Stomach (tissue), 8 donors: ENCODE measurements at regions not wholly inside any gene's neighbourhood (a gene's known extent, or its start where the extent isn't known, plus 50 kb on each side); places are given as distances from the start of the nearest gene placed in this dataset.

ENCODE experiments used
- DNase-seq, 2 donors: peaks; one replicate each; pipeline versions ENCODE4 v3.0.0 to v3.0.0-alpha.2; 2013 to 2019
- H3K27ac ChIP-seq, 5 donors: fragments of 200-600 bp in 4 of 5; sonication (generic) in 4 of 5; one replicate each; pipeline ENCODE4 v1.5.1; 2013 to 2019; ENCODE audit warnings: mild to moderate bottlenecking in 1 of 5, moderate library complexity in 1 of 5
- H3K27me3 ChIP-seq, 3 donors: fragments of 200-600 bp; sonication (generic); one replicate each; pipeline ENCODE4 v1.5.1; 2017 to 2019; ENCODE audit warnings: mixed run types in 1 of 3
- H3K36me3 ChIP-seq, 4 donors: fragments of 200-600 bp; sonication (generic); 1 replicate in 3 of 4; 2 replicates in 1 of 4; pipeline ENCODE4 v1.5.1; 2016 to 2019
- H3K4me1 ChIP-seq, 4 donors: fragments of 200-600 bp; sonication (generic); one replicate each; pipeline ENCODE4 v1.5.1; 2016 to 2019
- H3K4me3 ChIP-seq, 4 donors: fragments of 200-600 bp; sonication (generic) in 3 of 4; one replicate each; pipeline ENCODE4 v1.5.1; 2016 to 2019; ENCODE audit warnings: mild to moderate bottlenecking in 1 of 4
- H3K9me3 ChIP-seq, 4 donors: fragments of 200-600 bp; sonication (generic); one replicate each; pipeline ENCODE4 v1.5.1; 2016 to 2019
- EP300 ChIP-seq: sonication (generic); formaldehyde crosslinking; IDR thresholded peaks from one replicate; pipeline ENCODE4 v1.6.1; 2017; ENCODE audit warnings: antibody characterized with exemption
- POLR2A ChIP-seq, 4 donors: fragments of 450-650 bp; IDR thresholded peaks; one replicate each; pipeline ENCODE4 v1.6.1; 2016; ENCODE audit warnings: antibody characterized with exemption in 4 of 4, control low read depth in 2 of 4, mild to moderate bottlenecking in 1 of 4, moderate library complexity in 1 of 4
- POLR2AphosphoS5 ChIP-seq, 3 donors: sonication (generic); formaldehyde crosslinking; IDR thresholded peaks; one replicate each; pipeline ENCODE4 v1.6.1; 2016; ENCODE audit warnings: antibody characterized with exemption in 3 of 3
- WGBS, 5 donors: extraction: QIAGEN DNeasy Blood & Tissue Kit in 3 of 5; methylation state at CpG; one replicate each; pipeline versions ENCODE4 v1.1.5 to v1.1.7; 2013 to 2018; 5-methylcytosine and 5-hydroxymethylcytosine counted together
- intact Hi-C: fragments of 100-400 bp; cut with DNase I; formaldehyde crosslinking; loops from one replicate; pipeline ENCODE4 v1.15.1; 2023; ENCODE audit warnings: low total_unique reads
- TF ChIP-seq, protein P1 (sequence below), 7 experiments: fragments of 450-650 bp in 4 of 7; fragments of 200-600 bp in 3 of 7; sonication (generic) in 3 of 7; IDR thresholded peaks; one replicate each; pipeline ENCODE4 v1.5.1; 2016 to 2019; ENCODE audit warnings: antibody characterized with exemption in 7 of 7, control low read depth in 2 of 7, mild to moderate bottlenecking in 1 of 7
- donor health status: healthy with polysubstance abuse.
- donor health status: Bipolar disorder and iron deficiency.
- donor health status: healthy.

DNA sequence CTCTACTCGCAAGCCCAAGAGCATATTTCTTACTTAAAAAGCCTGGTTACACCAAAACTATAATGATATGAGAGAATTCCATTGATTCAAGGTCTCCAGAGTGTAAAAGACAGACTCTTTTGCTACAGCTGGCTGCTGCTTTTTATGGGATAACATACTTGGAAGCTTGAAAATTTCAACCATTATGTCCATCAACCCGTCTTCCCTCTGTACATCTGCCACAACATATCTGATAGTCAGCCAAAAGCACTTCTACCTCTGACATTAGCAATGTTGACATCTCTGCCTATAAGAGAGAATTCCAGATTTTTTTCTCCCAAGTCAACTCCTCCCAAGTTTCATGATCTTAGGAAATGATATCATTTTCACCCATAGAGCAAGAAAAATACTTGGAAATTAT is 54.4 kb upstream of the IQCM start:
- Histone ChIP-seq H3K27me3 (no peaks in the 10 kb centered on the region), H3K4me1 (no peaks in the 10 kb centered on the region), H3K27ac (no peak overlapping the region), H3K9me3 (no peaks in the 10 kb centered on the region), H3K4me3 (no peak overlapping the region), H3K36me3 (no peaks in the 10 kb centered on the region)
- intact Hi-C loops, result no loop called here
- TF ChIP-seq POLR2AphosphoS5 (IDR thresholded peaks at IDR 0.05) (no peak), EP300 (no peak), POLR2A (IDR thresholded peaks at IDR 0.05) (no peak)
- TF ChIP-seq, protein P1, sequence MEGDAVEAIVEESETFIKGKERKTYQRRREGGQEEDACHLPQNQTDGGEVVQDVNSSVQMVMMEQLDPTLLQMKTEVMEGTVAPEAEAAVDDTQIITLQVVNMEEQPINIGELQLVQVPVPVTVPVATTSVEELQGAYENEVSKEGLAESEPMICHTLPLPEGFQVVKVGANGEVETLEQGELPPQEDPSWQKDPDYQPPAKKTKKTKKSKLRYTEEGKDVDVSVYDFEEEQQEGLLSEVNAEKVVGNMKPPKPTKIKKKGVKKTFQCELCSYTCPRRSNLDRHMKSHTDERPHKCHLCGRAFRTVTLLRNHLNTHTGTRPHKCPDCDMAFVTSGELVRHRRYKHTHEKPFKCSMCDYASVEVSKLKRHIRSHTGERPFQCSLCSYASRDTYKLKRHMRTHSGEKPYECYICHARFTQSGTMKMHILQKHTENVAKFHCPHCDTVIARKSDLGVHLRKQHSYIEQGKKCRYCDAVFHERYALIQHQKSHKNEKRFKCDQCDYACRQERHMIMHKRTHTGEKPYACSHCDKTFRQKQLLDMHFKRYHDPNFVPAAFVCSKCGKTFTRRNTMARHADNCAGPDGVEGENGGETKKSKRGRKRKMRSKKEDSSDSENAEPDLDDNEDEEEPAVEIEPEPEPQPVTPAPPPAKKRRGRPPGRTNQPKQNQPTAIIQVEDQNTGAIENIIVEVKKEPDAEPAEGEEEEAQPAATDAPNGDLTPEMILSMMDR (IDR thresholded peaks at IDR 0.05), result no peak
- WGBS, 5 donors, result 62 to 88% (median 77%) methylated on average over 2 of the region's 2 CpGs
- no peak for DNase-seq

DNA sequence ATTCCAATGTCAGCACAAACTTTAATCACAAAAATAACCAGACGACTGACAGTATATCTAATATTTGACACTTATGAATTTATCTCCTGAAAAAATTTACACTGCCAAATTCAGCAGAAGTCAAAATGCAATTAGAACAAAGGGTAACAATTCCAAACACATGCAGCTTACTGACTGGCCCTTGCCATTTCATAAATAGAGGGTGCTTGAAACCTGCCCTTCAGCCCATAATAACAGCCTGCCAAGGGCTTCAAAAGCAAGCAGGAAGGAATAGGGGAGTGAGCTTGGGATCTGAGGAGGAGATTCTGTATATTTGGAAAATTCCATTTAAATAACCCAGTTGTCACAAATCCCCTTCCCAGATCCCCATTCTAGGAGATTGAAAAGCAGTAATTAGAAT is 66.1 kb upstream of the IQCM start:
- Histone ChIP-seq H3K36me3 (no peaks in the 10 kb centered on the region), H3K4me3 (no peak overlapping the region), H3K4me1 (no peaks in the 10 kb centered on the region), H3K27ac (no peak overlapping the region), H3K27me3 (no peaks in the 10 kb centered on the region), H3K9me3 (no peaks in the 10 kb centered on the region)
- TF ChIP-seq POLR2AphosphoS5 (IDR thresholded peaks at IDR 0.05), result no peak
- TF ChIP-seq, protein P1 (IDR thresholded peaks at IDR 0.05), result no peak
- no peak for TF ChIP-seq POLR2A (IDR thresholded peaks at IDR 0.05)
- no peak for TF ChIP-seq EP300
- whole genome bisulfite sequencing, 5 donors, result 63 to 81% (median 76%) methylated on average over 1 of the region's 1 CpG
- DNase-seq, result no peak
- intact Hi-C loops, result no loop called here

DNA sequence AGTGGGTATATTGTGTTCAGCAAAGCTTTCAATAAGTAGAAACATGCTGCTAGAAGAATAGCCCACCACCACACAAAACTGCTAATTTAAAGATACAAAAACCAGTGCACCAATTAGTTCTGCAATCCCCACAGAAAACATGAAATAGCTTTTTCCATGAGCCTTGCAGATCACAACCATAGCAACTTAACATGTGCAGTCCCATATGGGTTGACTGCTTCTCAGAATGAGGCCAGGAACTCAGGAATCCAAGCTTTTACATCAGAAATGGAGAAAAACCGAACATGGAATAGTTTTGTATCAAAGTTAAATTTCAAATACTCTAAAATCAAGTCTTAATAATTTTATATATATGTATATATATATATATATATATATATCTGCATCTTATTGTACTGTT is 66.6 kb upstream of the IQCM start:
- H3K27ac ChIP-seq, result no peak overlapping the region
- H3K4me1 ChIP-seq, result no peaks in the 10 kb centered on the region
- DNase-seq, result no peak
- H3K4me3 ChIP-seq, result no peak overlapping the region
- H3K27me3 ChIP-seq, result no peaks in the 10 kb centered on the region
- 71 to 88% (median 77%) methylated on average over 1 of the region's 1 CpG for WGBS, 5 donors
- no peaks in the 10 kb centered on the region for H3K9me3 ChIP-seq
- intact Hi-C loops, result no loop called here
- TF ChIP-seq, protein P1 (IDR thresholded peaks at IDR 0.05), result no peak
- TF ChIP-seq EP300 (no peak), POLR2A (IDR thresholded peaks at IDR 0.05) (no peak), POLR2AphosphoS5 (IDR thresholded peaks at IDR 0.05) (no peak)
- H3K36me3 ChIP-seq, result no peaks in the 10 kb centered on the region

GRCh38 chr4:149884046-149884445 is 68.4 kb upstream of the IQCM start:
- no peak for DNase-seq
- Histone ChIP-seq H3K4me3 (no peak overlapping the region), H3K27me3 (no peaks in the 10 kb centered on the region), H3K27ac (no peak overlapping the region), H3K9me3 (no peaks in the 10 kb centered on the region), H3K4me1 (no peaks in the 10 kb centered on the region), H3K36me3 (no peaks in the 10 kb centered on the region)
- WGBS, 5 donors, result 56 to 74% (median 65%) methylated on average over 6 of the region's 6 CpGs
- TF ChIP-seq POLR2A (IDR thresholded peaks at IDR 0.05), result no peak
- TF ChIP-seq EP300, result no peak
- TF ChIP-seq, protein P1 (IDR thresholded peaks at IDR 0.05), result no peak
- TF ChIP-seq POLR2AphosphoS5 (IDR thresholded peaks at IDR 0.05), result no peak
- intact Hi-C loops, result no loop called here
